Right renal cortex interstitium (tissue), 3 donors: ENCODE measurements at regions not wholly inside any gene's neighbourhood (a gene's known extent, or its start where the extent isn't known, plus 50 kb on each side); places are given as distances from the start of the nearest gene placed in this dataset.
"Not testable (repeated sequence)": the region's sequence is repeated elsewhere in the genome, so short reads cannot be mapped to it uniquely, and the experiment has no call there.

ENCODE experiments used
- DNase-seq, 3 donors: peaks; one replicate each; pipeline ENCODE4 v3.0.0-alpha.2; 2013; ENCODE audit warnings: low read depth in 3 of 3, low spot score in 2 of 3

DNA sequence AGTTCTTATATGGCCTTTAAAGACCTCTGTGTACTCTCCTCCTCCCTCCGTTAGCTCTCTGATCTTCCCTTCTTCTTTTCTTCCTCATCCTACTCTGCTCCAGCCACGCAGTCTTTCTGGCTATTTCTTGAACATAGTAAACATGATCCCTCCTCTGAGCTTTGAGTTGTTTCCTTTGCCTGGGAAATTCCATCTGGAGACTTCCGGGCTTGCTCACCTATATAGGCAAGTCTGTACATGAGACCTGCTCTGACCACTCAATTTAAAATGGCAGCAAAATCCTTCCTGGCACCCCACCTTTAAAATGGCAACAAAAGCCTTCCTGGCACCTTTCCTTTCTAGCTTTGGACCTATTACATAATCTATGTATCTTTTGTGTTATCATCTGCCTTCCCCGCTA lies 517.6 kb downstream of the TTLL7 start:
- DNase-seq, result not testable (repeated sequence)

DNA sequence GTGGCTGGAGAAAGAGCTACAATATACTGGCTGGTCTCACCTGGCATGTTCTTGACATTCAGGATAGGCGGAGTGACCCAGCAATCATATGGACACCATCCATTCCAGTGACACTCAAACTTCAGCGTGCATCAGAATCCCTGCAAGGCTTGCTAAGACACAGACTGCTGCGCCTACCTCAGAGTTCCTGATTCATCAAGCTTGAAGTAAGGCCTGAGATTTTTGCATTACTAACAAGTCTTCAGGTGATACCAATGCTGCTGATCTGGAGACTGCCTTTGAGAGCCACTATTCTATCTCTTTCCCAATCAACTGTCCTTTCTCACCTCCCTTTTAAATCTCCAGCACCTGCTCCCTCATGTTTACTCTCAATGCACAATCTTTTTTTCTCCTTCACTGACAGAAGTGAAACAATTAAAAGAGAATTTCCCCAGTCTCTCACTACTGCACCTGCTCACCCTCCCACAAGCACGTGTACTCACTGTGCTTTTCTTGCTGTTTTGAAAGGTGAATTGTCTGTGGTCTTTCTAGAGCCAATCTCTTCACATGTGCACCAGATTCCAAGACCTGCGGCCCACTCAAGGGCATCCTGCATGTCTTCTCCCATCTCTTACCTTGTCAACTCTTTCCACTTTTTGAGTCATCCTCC lies 519.2 kb downstream of the TTLL7 start:
- not testable (repeated sequence) for DNase-seq

DNA sequence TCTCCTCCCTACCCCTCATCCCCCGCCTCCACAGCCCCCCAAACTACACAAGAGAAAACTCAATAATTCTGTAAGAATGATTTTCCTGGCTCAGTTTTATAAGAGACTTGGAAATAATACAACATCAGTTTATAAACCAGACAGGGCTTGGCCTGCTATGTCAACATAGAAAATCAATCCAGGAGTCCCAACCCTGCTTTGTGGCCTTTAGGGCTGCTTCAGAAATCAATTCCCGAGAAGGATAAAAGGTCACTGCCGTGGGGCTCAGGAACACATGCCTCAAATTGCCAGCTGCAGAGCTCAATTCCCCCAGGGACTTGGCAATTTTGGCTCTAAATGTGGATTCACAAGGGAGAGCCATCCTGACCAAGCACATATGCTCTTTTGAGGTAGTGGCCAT lies 520.8 kb downstream of the TTLL7 start:
- not testable (repeated sequence) for DNase-seq

DNA sequence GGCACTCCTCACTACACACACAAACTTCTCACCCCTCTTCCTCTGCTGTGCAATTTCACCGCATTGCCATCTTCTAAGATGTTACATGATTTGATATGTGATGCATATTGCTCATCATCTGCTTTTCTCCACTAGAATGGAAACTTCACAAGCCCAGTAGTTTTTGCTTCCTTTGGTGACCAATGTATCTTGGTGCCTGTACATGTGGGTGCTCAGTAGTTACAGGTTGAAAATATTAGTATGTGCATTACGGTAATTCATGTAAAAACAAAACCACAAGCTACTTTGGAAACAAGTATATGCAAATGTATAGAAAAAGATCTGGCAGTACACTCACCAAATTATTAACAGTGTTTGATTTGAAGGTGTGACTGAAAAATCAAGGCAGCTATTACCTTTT lies 522.4 kb downstream of the TTLL7 start:
- DNase-seq, result not testable (repeated sequence)

DNA sequence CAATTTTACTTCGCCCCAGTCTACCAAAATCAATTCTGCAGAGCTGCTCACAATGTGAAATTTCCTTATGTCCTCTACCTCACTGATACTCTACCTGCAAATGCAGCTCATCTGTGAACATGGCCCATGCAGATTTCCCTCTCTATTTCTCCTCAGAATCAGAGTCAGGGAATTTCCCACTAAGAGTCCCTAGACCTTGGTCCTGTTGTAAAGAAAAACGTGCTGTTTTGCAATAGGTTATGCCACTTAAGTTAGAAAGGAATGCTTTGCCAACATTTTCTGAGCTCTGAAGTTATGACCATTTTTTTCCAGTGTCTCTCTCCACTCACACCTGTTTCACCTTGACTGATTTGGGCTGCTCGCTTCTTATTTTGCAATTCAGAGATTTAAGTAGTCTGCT lies 524.0 kb downstream of the TTLL7 start:
- DNase-seq, result not testable (repeated sequence)

DNA sequence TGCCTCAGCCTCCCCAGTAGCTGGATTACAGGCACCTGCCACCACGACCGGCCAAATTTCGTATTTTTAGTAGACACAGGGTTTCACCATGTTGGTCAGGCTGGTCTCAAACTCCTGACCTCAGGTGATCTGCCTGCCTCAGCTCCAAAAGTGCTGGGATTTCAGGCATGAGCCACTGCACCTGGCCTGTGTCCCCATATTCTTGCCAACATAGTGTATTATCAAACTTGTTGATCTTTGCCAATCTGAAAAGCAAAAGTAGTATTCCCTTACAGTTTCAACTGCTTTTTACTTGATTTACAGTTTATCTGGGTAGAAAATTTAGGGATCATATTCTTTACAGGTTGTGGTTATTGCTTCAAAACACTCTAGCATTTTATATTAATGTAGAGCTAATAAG lies 524.9 kb downstream of the TTLL7 start:
- not testable (repeated sequence) for DNase-seq

DNA sequence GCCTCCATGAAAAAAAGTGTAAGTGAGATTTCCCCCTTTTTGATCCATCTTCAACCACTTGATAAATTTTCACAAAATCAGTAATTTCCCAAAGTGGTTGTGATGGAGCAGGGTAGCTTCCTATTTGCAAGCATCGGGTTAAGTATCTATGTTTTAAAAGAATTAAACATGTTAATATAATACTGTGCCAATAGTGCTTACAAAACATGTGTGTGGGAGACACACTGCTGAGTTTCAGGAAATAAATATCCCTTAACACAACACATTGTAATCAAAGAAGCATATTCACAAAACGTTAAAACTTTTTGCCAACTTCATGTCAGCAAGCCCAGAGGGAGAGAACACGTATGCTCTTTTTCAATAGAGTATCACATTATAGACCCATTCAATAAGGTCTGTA lies 526.9 kb downstream of the TTLL7 start:
- not testable (repeated sequence) for DNase-seq

DNA sequence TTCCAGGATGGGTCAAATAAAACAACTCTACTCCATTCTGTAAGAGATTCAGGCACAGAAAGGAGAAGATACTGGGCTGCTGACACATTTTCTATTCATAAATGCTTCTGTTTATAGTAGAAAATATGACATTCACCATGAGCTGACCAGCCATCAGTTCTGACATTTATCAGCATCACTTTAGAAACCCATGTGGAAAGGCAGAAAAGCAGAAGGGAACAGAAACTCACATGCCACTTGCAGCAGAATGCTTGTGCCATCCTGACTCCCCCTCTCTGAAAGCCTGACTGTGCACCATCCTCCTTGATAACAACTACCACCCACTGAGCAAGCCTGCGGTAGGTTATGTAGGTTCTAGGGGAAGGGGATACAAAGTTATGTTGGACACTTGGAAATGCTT lies 527.7 kb downstream of the TTLL7 start:
- DNase-seq, result not testable (repeated sequence)

DNA sequence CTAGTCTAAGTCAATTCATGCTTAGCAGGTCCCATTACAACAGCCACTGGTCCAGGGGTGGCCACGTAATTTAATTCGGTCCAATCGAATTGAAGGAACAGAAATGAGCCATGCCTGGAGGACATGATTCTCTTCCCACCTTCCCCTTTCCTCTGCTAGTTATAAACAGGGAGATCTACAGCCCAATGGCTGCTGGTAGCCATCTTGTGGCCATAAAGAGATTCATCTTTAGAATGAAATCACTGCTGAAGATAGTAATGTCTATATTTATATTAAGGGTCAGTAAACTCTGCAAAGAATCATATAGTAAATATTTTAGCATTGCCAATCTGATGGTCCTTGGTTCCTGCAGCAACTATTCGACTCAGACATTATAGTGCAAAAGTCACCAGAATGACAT lies 530.6 kb downstream of the TTLL7 start:
- not testable (repeated sequence) for DNase-seq

DNA sequence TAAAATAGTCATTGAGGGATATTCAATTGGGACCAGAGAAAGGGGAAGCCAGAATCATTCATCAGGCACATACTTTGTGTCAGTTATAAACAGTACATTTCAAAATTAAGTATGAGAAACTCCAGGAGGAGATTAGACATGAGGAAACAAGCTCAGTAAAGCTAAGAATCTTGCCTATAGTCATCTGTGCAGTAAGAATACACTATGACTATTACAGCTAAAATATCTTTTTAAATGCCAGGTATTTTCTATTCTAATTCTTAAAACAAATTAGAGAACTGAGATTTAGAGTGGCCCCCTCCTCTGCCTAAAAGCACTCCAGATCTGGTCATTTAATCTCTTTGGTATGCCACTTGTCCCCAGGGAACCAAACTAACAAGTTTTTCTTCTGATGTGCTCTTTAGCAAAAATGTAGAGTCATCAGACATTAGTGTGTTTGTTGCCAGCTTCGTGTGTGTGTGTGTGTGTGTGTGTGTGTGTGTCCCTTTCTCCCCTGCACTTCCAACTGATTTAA lies 541.1 kb downstream of the TTLL7 start:
- not testable (repeated sequence) for DNase-seq

DNA sequence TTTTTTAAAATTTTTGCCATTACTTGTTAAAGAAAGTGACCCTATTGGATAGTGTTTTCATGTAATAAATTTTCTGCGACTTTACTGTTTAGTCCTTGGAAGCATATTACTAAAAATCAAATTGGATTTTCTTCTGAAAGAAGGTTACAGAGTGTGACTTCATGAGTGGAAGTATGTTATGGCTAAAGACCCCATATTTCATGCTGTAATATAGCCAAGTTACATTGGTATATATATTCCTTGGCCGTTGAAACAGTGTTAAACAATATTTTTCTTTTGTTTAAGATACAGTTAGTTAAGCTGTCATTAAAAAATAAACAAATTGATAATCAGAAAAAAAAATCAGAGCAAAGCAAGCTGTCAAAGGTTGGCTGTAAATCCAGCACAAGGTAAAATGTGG lies 541.7 kb downstream of the TTLL7 start:
- not testable (repeated sequence) for DNase-seq

DNA sequence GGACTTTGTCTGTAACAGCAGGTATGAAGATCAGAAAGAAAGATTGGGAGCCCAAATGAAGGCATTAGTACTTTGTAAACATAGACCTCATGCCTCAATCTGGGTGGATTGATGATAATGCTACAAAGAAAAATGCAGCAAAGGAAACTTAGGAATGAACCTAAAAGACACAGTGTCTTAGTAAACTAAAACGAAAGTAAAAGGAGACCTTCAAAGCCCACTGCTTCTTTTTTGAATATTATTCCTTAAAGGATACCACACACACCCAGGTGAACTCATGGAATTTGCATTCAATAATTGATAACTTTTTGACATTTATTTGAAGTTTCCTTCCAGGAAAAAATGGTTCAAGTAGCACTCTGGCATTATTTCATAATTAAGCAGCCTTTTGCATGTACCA lies 543.2 kb downstream of the TTLL7 start:
- DNase-seq, result not testable (repeated sequence)

DNA sequence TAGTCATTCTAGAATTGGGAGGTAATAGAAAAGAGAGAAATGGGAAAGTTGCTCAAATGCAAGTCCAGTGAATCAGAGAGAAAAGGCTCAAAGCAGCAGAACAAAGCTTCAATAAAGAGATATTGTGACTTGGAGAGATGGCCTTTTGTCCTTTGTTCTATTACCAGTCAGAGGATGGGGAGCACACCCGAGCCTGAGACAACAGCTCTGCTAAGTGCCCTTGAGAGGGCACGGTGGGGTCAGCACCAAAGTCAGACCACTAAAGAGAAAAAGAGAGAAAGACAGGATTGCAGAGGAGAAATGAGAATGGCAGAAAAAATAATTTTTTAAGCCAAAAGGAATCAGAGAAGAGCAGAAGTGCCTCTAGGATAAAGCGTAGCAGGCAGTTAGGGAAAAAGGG lies 553.1 kb downstream of the TTLL7 start:
- not testable (repeated sequence) for DNase-seq

DNA sequence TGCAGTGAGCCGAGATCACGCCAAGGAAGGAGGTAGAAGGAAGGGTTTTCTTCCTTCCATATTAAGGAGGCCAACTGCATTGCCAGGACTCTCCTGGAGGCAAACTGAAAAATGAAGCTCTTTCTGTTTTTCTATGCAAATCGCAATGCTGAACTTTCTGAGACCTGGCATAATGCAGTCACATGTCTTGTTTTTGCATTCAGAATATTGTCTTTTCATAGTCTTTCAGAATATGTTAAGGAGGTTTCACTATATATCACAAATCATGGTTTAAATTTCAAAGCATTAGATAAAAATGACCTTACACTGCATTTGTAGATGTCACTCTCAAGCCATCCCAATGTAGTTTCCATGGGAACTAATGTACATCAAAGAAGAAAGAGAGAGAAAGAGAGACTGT lies 556.5 kb downstream of the TTLL7 start:
- not testable (repeated sequence) for DNase-seq

DNA sequence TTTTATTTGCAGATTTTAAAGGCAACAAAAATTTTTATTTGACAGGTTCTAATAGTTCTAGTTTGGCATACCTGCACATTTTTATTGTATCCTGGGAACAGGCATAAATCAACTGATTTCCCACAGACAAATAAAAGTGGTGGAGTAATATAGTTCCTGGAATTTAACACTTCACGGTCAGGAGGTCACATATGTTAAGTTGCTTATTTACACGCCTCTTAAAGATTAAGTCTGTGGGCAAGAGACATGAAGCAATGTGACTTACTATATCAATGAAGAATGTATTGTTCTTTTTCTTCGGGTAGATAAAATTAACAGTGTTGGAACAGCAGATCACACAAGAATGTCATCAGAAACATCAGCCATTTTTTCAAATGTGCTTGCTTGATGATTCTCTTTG lies 558.3 kb downstream of the TTLL7 start:
- DNase-seq, result not testable (repeated sequence)

DNA sequence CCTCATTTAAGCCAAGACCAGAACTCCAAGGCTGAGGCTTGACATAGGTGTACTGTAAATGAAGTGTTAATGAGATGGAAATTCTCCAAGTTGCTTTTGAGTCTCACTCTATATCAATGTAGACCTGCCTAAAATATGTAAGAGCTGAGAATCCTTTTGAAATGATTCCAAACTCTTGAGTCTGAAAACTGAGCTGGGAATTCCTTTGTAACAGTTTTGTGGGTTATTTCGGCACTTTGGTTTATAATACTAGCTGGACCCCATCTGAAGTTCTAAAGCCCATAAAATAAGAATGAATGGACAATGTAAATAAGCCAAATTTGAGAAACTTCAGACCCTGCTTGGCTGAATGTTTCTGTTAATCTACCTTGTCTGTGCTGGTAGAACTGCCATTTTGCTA lies 558.9 kb downstream of the TTLL7 start:
- not testable (repeated sequence) for DNase-seq

DNA sequence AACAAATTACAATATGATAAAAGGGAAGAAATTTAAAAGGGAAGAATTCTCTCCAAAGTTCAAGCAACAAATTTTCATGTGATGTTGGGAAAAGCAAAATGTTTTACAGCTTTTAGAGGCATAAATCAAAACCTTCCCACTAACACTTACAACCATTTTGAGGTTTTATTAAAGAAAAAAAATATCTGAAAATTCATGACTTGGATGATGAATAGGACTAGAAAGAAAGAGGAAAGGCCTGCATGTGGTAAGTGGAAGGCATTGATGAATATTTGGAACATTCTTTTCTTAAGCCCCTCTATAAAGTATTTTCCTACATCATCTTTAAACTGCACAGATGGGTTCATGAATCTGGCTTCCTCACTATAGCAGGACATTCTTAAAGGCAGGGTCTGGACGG lies 560.6 kb downstream of the TTLL7 start:
- DNase-seq, result not testable (repeated sequence)

DNA sequence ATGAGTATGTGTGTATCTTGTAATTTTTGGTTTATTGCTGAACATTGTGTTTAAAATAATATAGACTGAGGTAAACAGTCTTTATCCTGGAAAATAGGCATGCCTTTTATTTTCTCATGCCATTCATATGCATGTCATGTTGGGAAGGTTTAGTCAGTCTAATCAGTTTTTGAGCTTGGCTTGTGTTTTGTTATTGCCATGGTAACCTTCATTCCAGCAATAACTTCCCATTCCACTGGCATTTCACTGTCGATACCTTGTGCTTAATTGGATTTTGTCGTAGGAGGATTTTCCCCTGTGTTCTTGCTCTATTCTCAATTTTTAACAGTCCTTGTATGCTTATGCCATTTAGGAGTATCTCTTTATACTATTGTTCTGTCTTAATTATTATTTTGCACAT lies 563.6 kb downstream of the TTLL7 start:
- DNase-seq, result not testable (repeated sequence)

DNA sequence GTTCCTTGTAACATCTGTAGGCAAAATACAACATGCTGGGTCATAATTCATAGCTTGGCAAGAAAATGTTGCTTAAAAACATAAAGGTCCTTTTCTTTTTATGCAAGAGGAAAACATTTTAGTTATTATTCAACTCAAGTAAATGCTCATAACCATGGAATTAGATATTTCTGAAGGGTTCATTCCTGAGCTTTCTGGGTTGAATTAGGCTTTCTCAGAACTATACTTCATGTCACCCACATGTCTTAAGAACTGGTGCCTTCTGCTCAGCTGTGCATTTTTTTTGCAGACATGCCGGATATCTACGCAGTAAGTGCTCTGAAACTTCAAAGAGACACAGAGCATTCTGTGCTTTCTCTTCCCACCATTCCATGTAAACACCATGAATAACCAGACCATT lies 571.4 kb downstream of the TTLL7 start:
- not testable (repeated sequence) for DNase-seq

DNA sequence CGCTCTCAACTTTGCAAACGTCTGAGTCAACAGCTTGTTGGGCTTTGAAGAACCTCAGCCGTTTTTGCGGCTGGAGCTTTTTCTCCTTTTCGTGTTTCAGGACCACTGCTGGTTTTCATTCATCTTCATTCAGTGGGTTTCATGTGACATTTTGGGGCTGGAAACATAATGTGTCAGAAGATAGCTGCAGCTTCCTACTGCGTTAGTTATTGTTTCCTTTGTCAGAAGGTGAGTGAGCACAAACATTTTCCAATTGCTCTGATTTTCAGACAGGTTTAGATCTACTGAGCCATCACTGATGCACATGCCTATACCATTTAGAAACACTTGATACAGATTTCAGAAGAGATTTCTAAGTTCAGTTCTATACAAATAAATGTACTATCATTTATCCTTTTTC lies 575.5 kb downstream of the TTLL7 start:
- not testable (repeated sequence) for DNase-seq

DNA sequence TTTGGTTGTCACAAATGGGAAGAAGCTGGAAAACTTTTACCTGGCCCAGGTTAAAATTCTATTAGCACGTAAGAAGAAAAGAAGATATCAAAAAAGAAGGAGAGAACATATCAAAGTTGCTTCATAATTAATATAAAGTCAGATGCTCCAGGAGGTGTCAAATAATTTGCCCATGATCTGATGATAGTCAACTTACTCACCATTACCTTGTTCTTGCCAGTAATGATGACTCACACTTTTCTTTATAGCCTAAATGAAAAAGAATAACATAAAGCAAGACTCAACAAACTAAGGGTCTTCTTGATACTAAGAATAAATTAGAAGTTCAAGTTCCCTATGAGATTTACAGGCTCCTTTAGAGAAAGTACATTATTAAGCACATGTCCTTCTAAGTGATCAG lies 580.4 kb downstream of the TTLL7 start:
- no peak for DNase-seq

DNA sequence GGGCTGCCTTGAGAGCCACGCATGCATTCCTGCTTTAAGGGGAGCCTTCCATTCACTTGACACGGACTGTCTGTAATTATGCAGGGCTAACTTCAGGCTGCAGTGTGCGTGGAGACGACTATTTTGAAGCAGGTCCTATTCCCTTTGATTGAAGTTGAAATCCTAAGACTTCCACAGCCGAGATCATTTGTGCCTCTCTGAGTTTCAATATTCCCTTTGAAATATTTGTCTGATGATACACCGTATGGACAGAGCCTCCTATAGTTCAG lies 585.2 kb downstream of the TTLL7 start:
- DNase-seq, result not testable (repeated sequence)
